Activated naive CD8-positive, alpha-beta T cell treated with anti-CD3 and anti-CD28 coated beads, Interleukin-2, amount 50 U/mL, for 24 hours (primary cell): ENCODE measurements at regions not wholly inside any gene's neighbourhood (a gene's known extent, or its start where the extent isn't known, plus 50 kb on each side); places are given as distances from the start of the nearest gene placed in this dataset.
A peak's percentile ranks its signal among the peaks of the same experiment; 100 is the strongest.
"Not testable (repeated sequence)": the region's sequence is repeated elsewhere in the genome, so short reads cannot be mapped to it uniquely, and the experiment has no call there.

Experiments used
- ATAC-seq: fragments of 150-1000 bp; cut with Tn5 transposase; one replicate; pipeline ENCODE4 v1.10.0; 2021
- DNase-seq: peaks from one replicate; pipeline ENCODE4 v3.0.0; 2021
- H3K27ac Mint-ChIP-seq: one replicate; pipeline ENCODE4 v1.8.0; 2021; ENCODE audit warnings: mild to moderate bottlenecking, mixed read lengths
- H3K27me3 Mint-ChIP-seq: one replicate; pipeline ENCODE4 v1.8.0; 2021; ENCODE audit warnings: mixed read lengths
- H3K36me3 Mint-ChIP-seq: one replicate; pipeline ENCODE4 v1.8.0; 2021; ENCODE audit warnings: low read depth, mixed read lengths
- H3K4me1 Mint-ChIP-seq: one replicate; pipeline ENCODE4 v1.8.0; 2021; ENCODE audit warnings: mixed read lengths
- H3K4me3 Mint-ChIP-seq: one replicate; pipeline ENCODE4 v1.8.0; 2021; ENCODE audit warnings: mild to moderate bottlenecking, moderate library complexity, mixed read lengths
- H3K9me3 Mint-ChIP-seq: one replicate; pipeline ENCODE4 v1.8.0; 2021; ENCODE audit warnings: mixed read lengths

DNA sequence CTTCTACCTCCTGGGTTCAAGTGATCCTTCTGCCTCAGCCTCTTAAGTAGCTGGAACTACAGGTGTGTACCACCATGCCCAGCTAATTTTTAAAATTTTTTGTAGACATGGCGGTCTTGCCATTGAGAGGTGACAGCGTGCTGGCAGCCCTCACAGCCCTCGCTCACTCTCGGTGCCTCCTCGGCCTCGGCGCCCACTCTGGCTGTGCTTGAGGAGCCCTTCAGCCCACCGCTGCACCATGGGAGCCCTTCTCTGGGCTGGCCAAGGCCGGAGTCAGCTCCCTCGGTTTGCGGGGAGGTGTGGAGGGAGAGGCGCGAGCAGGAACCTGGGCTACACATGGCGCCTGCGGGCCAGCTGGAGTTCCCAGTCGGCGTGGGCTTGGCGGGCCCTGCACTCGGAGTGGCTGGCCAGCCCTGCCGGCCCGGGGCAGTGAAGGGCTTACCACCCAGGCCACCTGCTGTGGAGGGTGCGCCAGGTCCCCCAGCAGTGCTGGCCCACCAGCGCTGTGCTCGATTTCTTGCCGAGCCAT is 111.1 kb downstream of the RAP2A start:
- H3K4me1 Mint-ChIP-seq, H3K36me3 Mint-ChIP-seq, ATAC-seq, H3K4me3 Mint-ChIP-seq, H3K9me3 Mint-ChIP-seq, H3K27ac Mint-ChIP-seq, H3K27me3 Mint-ChIP-seq, DNase-seq: not testable (repeated sequence)

DNA sequence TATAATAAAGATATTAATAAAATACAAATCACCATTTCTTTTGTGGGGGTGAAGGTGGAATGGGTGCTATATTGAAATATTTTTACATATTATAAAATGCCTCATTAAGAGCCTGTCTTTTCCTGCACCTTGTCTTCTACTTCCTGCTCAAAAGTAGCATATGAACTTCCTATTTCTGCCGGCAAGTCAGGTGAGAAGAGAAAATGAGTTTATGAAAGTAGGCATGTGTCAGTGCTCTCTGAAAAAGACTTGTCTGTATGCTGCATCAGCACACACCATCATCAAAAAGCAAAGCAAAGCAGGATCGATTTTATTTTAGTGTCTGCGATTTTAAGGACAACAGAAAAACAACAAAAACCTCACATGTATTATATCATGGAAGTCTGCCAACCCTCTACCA is 114.2 kb downstream of the RAP2A start:
- DNase-seq (no peak), ATAC-seq (no peak)
- H3K36me3 Mint-ChIP-seq: no peaks in the 10 kb centered on the region
- H3K27ac Mint-ChIP-seq: no peak overlapping the region
- H3K27me3 Mint-ChIP-seq: peaks cover 5% of the 10 kb centered on the region
- H3K4me1 Mint-ChIP-seq: no peaks in the 10 kb centered on the region
- no peaks in the 10 kb centered on the region for H3K9me3 Mint-ChIP-seq
- no peak overlapping the region for H3K4me3 Mint-ChIP-seq

DNA sequence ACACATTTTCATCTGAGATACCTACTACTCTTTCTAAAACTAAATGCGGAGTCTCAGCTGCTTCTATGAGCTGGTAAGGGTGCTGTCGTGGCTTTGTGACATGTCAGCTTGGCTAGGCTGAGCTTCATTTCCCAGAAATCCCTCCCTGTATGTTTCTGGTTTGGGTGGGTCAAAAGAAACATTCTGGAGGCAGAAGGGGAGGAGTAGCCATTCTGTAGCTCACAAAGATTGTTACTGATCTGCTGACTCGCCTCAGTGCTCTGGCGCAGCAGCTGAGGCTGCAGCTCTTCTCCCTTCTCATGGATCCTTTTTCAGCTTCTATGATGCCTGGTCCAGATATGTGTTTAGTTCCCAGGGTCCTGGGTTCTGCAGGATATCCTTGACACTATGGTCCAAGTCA is 114.7 kb downstream of the RAP2A start:
- no peaks in the 10 kb centered on the region for H3K36me3 Mint-ChIP-seq
- H3K9me3 Mint-ChIP-seq: no peaks in the 10 kb centered on the region
- no peak overlapping the region for H3K4me3 Mint-ChIP-seq
- H3K4me1 Mint-ChIP-seq: no peaks in the 10 kb centered on the region
- H3K27ac Mint-ChIP-seq: no peak overlapping the region
- no peak for ATAC-seq
- H3K27me3 Mint-ChIP-seq: peaks cover 5% of the 10 kb centered on the region
- DNase-seq: no peak

DNA sequence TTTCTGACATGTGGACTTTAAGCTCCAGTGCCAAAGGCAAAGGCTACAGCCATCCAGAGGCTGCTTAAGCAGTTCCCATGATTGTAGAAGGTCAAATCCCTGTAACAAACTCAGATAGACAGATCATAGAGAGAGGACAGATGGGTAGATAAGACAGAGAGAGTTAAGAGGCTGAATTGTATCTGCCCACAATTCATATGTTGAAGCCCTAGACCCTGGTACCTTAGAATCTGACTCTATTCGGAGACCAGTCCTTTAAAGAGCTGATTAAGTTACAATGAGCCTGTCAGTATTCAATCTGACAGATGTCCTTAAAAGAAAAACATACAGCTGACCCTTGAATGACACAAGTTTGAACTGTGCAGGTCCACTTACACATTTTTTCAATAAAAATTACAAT is 115.2 kb downstream of the RAP2A start:
- no peak overlapping the region for H3K4me3 Mint-ChIP-seq
- DNase-seq: no peak

DNA sequence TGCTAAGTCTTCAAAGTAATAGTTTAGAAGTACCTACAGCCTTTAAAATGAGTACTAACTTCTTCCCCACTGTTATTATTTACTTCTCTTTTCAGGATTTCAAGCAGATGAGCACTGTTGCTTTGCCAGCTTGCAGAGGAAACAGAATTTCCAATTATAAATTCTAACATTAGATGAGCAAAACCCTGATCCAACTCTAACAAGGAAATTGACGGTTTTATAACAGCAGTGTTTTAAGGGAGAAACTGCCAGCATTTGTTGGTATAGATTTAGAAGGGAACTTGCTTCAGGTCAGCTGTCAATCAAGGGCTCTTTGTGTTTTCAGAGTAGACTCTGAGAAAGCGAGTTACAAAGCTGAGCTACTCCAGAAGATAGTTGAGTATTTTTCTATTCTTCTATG is 120.5 kb downstream of the RAP2A start:
- DNase-seq (no peak), ATAC-seq (no peak)
- Mint-ChIP-seq H3K4me1 (no peaks in the 10 kb centered on the region), H3K27ac (no peak overlapping the region), H3K27me3 (no peaks in the 10 kb centered on the region), H3K4me3 (no peak overlapping the region), H3K9me3 (no peaks in the 10 kb centered on the region), H3K36me3 (no peaks in the 10 kb centered on the region)

More for the DNA sequence above, 115.2 kb downstream of the RAP2A start:
- Mint-ChIP-seq H3K4me1 (no peaks in the 10 kb centered on the region), H3K9me3 (no peaks in the 10 kb centered on the region), H3K27me3 (peaks cover 5% of the 10 kb centered on the region), H3K36me3 (no peaks in the 10 kb centered on the region), H3K27ac (no peak overlapping the region)
- no peak for ATAC-seq

DNA sequence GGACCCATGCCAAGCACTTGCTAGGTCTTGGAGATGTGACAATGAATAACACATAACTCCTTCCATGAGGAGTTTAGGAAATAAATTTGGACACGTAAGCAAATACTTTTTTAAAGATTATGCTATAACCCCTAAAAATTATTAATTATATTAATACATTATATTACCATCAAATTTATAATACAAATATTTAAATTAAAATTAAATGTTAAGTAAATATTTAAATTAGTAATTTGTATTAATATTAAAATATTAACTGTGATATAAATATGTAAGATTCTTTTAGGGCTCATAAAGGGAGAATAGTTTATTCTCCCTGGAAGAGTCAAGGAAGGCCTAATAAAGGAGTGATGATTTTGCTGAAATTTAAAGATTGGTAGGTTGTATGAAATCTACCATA is 121.1 kb downstream of the RAP2A start:
- ATAC-seq (no peak), DNase-seq (no peak)
- Mint-ChIP-seq H3K9me3 (no peaks in the 10 kb centered on the region), H3K36me3 (no peaks in the 10 kb centered on the region), H3K27me3 (no peaks in the 10 kb centered on the region), H3K4me3 (no peak overlapping the region), H3K4me1 (no peaks in the 10 kb centered on the region), H3K27ac (no peak overlapping the region)

DNA sequence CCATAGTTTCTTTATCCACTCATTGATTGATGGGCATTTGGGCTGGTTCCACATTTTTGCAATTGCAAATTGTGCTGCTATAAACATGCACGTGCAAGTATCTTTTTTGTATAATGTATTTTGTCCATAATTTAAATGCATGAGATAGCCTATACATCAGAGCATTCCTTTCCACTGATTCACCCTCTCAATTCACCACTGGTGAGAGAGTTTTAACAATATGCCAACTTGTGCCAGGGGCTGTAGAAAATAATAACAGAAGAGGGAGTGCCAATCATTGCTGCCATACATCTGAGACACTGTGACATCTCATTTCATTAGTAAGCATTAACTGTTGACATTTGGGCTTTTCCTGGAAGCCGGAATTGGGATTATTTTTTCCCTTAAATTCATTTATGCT is 125.1 kb downstream of the RAP2A start:
- Mint-ChIP-seq H3K4me3 (no peak overlapping the region), H3K27me3 (peaks cover 2% of the 10 kb centered on the region), H3K9me3 (no peaks in the 10 kb centered on the region), H3K36me3 (no peaks in the 10 kb centered on the region), H3K4me1 (no peaks in the 10 kb centered on the region), H3K27ac (no peak overlapping the region)
- DNase-seq: no peak
- no peak for ATAC-seq

DNA sequence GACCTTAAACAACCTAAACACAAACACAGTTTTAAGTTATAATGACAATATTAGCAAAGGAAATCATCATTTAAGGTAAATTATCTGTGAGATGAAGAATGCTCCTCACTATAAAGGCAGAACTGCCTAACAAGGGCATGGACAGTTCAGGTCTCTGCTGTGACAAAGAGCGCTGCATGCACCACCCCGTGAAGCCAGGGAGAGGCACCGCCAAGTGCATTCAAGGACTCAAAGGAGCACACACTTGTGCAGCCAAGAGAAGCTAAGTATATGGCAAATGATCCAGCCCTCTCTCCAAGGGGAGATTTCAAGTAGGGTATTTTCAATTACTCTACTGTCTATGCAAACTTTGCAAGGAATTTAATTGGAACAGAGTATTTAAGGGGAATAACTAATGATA is 126.0 kb downstream of the RAP2A start:
- no peaks in the 10 kb centered on the region for H3K36me3 Mint-ChIP-seq
- no peaks in the 10 kb centered on the region for H3K9me3 Mint-ChIP-seq
- no peak overlapping the region for H3K4me3 Mint-ChIP-seq
- H3K27ac Mint-ChIP-seq: no peak overlapping the region
- no peak for ATAC-seq
- no peaks in the 10 kb centered on the region for H3K4me1 Mint-ChIP-seq
- peaks cover 5% of the 10 kb centered on the region for H3K27me3 Mint-ChIP-seq
- no peak for DNase-seq

DNA sequence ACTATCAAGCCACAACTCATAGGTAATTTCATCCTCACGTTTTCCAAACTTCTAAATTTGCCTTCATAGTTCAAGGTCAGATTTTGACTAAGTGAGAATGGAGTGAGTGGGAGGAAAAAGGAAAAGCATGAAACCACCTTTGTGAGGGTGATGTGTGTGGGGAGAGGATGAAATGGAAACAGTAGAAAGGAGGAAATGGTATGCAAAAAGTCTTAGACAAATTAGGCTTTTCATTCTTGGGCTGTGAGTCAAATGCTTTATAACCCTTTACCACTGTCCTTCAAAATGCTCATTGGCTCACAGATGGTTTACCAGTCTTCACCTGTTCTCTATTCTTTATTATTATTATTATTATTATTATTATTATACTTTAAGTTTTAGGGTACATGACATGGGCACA is 127.2 kb downstream of the RAP2A start:
- DNase-seq: no peak
- Mint-ChIP-seq H3K4me1 (no peaks in the 10 kb centered on the region), H3K36me3 (no peaks in the 10 kb centered on the region), H3K27me3 (peaks cover 12% of the 10 kb centered on the region), H3K27ac (no peak overlapping the region), H3K4me3 (no peak overlapping the region), H3K9me3 (no peaks in the 10 kb centered on the region)
- no peak for ATAC-seq

DNA sequence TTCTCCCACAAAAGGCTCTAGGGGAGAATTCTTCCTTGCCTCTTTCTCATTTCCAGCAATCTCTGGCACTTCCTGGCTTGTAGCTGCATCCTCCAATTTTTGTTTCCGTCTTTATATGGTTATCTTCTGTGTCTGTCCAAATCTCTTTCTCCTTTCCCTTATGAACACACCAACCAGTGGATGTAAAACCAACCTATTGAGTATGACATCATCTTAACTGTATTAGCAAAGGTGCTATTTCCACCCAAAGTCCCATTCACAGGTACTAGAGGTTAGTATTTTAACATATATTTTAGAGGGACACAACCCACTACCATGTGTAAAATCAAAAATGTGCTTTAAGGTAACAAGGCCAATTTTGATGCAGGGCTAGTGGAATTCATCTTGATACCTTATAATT is 129.0 kb downstream of the RAP2A start:
- H3K36me3 Mint-ChIP-seq: no peaks in the 10 kb centered on the region
- DNase-seq (no peak), ATAC-seq (no peak)
- H3K27me3 Mint-ChIP-seq: peaks cover 14% of the 10 kb centered on the region
- no peak overlapping the region for H3K27ac Mint-ChIP-seq
- no peaks in the 10 kb centered on the region for H3K4me1 Mint-ChIP-seq
- H3K4me3 Mint-ChIP-seq: no peak overlapping the region
- H3K9me3 Mint-ChIP-seq: no peaks in the 10 kb centered on the region

DNA sequence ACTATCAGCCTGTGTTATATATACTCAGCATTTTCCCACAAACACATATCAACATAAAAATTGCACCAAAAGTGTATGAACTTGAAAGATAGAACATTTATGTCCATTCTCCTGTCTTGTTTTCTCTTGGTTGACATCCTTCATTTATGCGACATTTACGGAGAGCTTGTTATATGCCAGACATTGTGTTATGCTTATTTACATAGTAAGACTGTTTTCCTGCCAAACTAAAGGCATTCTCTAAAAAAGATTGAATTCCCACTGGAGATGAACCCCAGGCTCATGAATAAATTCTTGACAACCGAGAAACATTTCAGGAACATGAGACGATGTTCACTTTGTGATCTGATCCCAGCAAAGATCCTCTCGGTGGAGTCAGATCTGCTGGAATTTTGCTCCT is 131.0 kb downstream of the RAP2A start:
- H3K9me3 Mint-ChIP-seq: no peaks in the 10 kb centered on the region
- H3K27me3 Mint-ChIP-seq: peaks cover 20% of the 10 kb centered on the region
- ATAC-seq: no peak
- no peak overlapping the region for H3K27ac Mint-ChIP-seq
- no peak overlapping the region for H3K4me3 Mint-ChIP-seq
- DNase-seq: no peak
- no peaks in the 10 kb centered on the region for H3K36me3 Mint-ChIP-seq
- no peaks in the 10 kb centered on the region for H3K4me1 Mint-ChIP-seq

DNA sequence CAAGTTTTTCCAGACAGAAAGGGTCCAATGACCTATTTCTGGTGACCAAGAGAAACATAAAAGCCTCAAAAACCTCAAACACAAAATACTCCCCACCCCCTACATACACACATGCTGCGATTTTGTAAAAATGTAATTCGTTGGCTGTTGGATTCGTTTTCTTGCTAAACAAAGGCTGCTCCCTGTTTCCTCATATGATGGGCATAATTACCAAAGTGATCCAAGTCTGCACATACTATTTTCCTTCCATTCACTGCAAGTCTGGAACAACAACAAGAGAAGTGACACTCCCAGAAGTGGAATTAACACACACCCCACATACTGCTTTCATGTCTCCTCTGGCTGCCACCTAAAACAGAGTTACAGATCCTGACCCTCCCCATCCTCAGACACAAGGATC is 131.9 kb downstream of the RAP2A start:
- no peak for ATAC-seq
- DNase-seq: no peak
- H3K27me3 Mint-ChIP-seq: peaks cover 20% of the 10 kb centered on the region
- H3K4me1 Mint-ChIP-seq: no peaks in the 10 kb centered on the region
- no peak overlapping the region for H3K27ac Mint-ChIP-seq
- no peaks in the 10 kb centered on the region for H3K9me3 Mint-ChIP-seq
- no peaks in the 10 kb centered on the region for H3K36me3 Mint-ChIP-seq
- no peak overlapping the region for H3K4me3 Mint-ChIP-seq

DNA sequence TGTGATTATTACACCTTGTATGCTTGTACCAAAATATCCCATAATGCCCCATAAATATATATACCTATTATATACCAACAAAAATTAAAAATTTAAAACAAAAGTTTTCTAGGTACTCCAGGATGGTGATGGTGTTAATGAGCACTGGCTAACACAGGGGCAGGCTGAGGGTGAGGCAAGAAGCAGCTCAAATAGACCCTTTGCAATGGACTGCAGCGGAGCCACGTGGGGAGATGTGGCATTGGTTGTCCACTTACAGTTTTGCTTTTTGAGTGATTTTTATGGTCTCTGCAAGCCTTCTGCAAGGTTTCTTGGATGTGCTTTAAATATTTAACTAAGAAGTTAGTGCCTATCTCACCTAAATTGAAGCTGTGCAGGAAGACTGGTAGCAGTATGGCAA is 132.9 kb downstream of the RAP2A start:
- no peak for DNase-seq
- peaks cover 20% of the 10 kb centered on the region for H3K27me3 Mint-ChIP-seq

DNA sequence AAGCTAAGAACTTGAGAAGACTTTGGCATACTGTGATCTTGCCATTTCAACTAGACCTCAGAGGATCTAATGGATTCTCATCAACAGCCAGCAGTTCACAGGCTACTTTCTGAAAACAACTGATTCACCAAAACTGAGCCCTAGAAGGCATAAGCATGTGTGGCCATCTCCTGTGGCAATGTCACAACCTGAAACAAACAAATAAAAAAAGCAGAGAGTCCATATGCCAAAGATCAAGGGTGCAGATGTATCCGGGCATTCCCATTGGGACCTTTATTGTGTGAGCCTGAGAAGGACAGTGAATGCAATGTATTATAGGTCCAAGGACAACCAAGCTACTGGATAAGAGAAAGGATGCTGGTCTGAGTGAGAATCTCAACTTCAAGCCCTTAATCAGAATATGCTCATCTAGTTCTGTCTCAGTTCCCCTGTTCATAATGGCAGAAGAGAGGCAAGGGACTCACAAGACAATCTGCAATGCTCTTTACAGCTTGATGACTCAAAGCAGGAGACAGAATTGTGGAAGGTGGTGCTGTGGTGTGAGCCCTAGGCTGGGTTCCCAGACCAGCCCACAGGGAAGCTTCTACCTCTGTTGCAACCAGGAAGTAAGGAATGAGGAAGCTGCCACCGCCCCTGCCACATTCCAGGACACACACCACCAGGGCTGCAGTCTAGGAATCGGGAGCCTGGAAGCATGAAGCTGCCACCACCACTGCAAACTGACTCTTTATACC is 133.7 kb downstream of the RAP2A start:
- Mint-ChIP-seq H3K27me3 (peaks cover 20% of the 10 kb centered on the region), H3K4me3 (no peak overlapping the region), H3K4me1 (no peaks in the 10 kb centered on the region), H3K27ac (no peak overlapping the region), H3K36me3 (no peaks in the 10 kb centered on the region), H3K9me3 (no peaks in the 10 kb centered on the region)
- ATAC-seq (peak; percentile 36), DNase-seq (no peak)

More for the DNA sequence above, 132.9 kb downstream of the RAP2A start:
- no peaks in the 10 kb centered on the region for H3K36me3 Mint-ChIP-seq
- H3K27ac Mint-ChIP-seq: no peak overlapping the region
- H3K9me3 Mint-ChIP-seq: no peaks in the 10 kb centered on the region
- no peak for ATAC-seq
- H3K4me3 Mint-ChIP-seq: no peak overlapping the region
- H3K4me1 Mint-ChIP-seq: no peaks in the 10 kb centered on the region

DNA sequence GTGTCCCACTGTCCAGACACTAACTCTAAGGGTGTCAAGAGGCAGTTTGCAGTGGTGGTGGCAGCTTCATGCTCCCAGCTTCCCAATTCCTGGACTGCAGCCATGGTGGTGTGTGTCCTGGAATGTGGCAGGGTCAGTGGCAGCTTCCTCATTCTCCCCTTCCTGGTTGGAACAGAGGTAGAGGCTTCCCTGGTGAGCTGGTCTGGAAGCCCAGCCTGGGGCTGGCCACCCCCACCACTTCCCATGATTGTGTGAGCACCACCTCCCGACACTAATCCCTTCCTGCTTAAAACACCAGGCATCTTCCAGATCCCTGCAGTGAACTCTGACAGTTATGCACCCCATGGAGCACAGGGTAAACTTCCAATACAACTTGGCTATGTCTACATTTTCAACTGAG is 134.9 kb downstream of the RAP2A start:
- Mint-ChIP-seq H3K27ac (no peak overlapping the region), H3K36me3 (no peaks in the 10 kb centered on the region), H3K4me3 (no peak overlapping the region), H3K27me3 (peaks cover 17% of the 10 kb centered on the region), H3K9me3 (no peaks in the 10 kb centered on the region), H3K4me1 (no peaks in the 10 kb centered on the region)
- DNase-seq (no peak), ATAC-seq (no peak)

DNA sequence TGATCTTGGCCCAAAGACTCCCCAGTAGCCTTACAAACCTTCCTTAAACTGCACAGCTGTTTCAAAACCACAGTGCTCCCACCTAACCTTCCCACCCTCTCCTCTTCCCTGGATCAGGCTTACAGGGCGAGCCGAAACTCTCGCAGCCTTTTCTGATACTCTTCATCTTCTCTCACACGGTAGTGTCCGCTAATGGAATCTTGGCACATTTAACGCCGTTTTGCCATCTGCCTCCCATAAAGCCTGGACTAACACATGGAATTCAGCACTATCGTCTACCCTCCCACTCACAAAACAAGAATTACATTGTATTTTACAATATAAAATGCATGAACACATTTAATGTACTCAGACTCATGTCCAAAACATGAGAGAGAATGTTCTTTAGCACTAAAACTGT is 135.9 kb downstream of the RAP2A start:
- Mint-ChIP-seq H3K4me3 (no peak overlapping the region), H3K4me1 (no peaks in the 10 kb centered on the region), H3K9me3 (no peaks in the 10 kb centered on the region), H3K27ac (no peak overlapping the region), H3K36me3 (no peaks in the 10 kb centered on the region), H3K27me3 (peaks cover 16% of the 10 kb centered on the region)
- DNase-seq (no peak), ATAC-seq (no peak)
